ENCODE measurements at regions not wholly inside any gene's neighbourhood (a gene's known extent, or its start where the extent isn't known, plus 50 kb on each side); places are given as distances from the start of the nearest gene placed in this dataset.

DNA sequence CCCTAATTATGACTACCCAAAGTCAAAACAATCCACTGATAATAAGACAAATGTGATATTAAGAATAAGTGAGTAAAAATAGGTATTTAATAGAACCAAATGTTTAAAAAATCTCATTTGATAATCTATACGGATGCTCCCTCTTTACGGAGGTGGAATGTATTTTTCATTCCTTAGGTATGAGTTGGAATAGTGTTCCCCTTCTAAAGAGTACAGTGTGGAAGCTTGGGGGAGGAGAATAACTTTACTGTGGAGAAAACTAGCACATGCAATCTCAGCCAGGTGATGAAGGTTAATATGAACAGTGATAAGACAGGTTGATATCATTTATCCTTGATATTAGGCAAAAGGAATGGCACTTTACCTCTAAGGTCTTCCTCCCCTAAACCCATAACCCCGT lies 74.6 kb downstream of the GPR88 start:
- TF ChIP-seq, protein P1, sequence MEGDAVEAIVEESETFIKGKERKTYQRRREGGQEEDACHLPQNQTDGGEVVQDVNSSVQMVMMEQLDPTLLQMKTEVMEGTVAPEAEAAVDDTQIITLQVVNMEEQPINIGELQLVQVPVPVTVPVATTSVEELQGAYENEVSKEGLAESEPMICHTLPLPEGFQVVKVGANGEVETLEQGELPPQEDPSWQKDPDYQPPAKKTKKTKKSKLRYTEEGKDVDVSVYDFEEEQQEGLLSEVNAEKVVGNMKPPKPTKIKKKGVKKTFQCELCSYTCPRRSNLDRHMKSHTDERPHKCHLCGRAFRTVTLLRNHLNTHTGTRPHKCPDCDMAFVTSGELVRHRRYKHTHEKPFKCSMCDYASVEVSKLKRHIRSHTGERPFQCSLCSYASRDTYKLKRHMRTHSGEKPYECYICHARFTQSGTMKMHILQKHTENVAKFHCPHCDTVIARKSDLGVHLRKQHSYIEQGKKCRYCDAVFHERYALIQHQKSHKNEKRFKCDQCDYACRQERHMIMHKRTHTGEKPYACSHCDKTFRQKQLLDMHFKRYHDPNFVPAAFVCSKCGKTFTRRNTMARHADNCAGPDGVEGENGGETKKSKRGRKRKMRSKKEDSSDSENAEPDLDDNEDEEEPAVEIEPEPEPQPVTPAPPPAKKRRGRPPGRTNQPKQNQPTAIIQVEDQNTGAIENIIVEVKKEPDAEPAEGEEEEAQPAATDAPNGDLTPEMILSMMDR (IDR thresholded peaks at IDR 0.05): no peak
- TF ChIP-seq ZFX (IDR thresholded peaks at IDR 0.05; ENCODE audit: borderline replicate concordance): no peak
